ENCODE measurements at regions not wholly inside any gene's neighbourhood (a gene's known extent, or its start where the extent isn't known, plus 50 kb on each side); places are given as distances from the start of the nearest gene placed in this dataset.

DNA sequence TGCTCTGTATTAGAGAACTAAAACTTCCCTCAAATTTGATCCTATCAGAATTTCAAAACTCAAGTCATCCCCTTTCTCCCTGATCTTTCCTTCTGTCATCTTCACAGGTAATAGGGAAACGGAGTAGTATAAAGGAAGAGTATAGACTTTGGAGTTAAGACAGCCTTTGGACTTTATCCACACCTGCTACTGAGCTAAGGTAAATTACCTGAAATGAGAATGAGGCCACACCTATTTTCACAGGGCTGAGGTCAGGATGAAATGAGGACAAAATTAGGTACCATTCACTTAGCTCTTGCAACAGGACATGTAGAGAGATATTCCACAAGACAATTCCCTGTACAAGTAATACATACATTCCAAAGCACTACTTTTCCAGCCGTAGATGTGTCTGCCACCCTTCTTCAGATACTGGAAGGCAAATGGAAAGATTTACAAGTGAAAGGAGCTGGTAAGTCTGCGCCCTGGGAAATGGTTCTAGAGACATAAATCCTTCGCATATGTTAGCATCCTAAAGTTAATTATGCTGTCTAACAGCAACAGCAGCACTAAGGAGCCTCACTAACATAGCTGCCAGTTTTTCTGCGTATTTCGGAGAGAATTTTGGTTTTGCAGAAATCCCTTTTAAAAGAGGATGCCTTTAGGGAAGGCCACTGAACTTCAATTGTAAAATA is 461.8 kb downstream of the SHQ1 start:
- H3K4me3 ChIP-seq (ENCODE audit: low read depth, low read length): no peak overlapping the region
- TF ChIP-seq, protein P1, sequence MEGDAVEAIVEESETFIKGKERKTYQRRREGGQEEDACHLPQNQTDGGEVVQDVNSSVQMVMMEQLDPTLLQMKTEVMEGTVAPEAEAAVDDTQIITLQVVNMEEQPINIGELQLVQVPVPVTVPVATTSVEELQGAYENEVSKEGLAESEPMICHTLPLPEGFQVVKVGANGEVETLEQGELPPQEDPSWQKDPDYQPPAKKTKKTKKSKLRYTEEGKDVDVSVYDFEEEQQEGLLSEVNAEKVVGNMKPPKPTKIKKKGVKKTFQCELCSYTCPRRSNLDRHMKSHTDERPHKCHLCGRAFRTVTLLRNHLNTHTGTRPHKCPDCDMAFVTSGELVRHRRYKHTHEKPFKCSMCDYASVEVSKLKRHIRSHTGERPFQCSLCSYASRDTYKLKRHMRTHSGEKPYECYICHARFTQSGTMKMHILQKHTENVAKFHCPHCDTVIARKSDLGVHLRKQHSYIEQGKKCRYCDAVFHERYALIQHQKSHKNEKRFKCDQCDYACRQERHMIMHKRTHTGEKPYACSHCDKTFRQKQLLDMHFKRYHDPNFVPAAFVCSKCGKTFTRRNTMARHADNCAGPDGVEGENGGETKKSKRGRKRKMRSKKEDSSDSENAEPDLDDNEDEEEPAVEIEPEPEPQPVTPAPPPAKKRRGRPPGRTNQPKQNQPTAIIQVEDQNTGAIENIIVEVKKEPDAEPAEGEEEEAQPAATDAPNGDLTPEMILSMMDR (IDR thresholded peaks at IDR 0.05; ENCODE audit: borderline replicate concordance, insufficient read depth, low read depth, low read length): no peak

DNA sequence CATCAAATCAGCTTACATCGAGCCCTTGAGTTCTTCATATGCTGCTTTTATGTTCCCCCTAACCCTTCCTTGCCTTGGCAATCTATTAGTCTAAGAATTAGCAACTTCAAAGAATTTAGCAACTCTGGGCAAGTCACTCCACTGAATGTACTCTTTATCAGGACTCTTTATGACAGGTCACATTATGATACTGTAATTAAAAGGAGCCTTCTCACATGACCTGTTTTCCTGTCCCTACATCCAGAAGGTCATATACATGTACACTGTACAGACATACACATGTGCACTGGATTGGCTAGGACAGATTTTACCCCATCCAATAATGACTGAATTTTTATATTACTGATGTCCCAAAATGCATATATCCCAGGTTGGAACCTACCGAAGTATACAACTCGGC is 463.1 kb downstream of the SHQ1 start:
- TF ChIP-seq, protein P1 (IDR thresholded peaks at IDR 0.05; ENCODE audit: borderline replicate concordance, insufficient read depth, low read depth, low read length): no peak
- H3K4me3 ChIP-seq (ENCODE audit: low read depth, low read length): no peak overlapping the region

DNA sequence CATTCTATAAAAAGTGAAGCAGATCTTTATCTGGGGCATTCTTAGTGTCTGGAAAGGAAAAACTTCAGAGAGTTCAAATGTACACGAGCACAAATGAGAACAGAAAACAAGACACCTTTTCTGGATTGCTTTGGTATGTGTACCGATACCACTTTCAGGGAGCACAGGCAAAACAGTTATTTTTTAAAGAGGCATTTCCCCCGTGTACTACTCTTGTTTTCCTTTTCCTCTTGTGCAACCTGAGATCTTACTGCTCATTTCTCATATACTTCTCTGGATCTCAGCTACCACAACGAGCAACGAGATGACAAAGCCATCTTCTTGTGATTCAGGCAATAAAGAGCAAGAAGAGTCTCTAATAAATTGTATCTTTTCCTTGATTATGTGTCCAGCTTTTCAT is 463.6 kb downstream of the SHQ1 start:
- TF ChIP-seq, protein P1 (IDR thresholded peaks at IDR 0.05; ENCODE audit: borderline replicate concordance, insufficient read depth, low read depth, low read length): no peak
- H3K4me3 ChIP-seq (ENCODE audit: low read depth, low read length): no peak overlapping the region

DNA sequence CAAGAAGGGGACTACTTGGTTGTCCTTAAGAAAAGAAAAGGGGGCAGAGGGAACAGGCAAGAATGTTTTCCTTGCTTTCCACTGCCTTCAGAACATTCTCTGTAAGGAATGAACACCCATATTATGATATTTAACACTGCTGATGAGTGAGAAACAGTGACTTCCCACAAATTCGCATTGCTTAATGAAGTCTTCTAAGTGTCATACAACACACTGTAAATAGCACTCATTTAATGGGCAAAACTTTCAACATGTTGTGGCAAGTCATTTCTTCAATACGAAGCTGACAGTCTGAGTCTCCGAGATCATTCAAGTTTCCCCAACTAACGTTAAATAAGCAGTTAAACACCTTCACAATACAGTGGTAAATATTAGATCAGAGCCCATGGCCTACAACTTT is 464.4 kb downstream of the SHQ1 start:
- TF ChIP-seq, protein P1 (IDR thresholded peaks at IDR 0.05; ENCODE audit: borderline replicate concordance, insufficient read depth, low read depth, low read length): no peak
- no peak overlapping the region for H3K4me3 ChIP-seq (ENCODE audit: low read depth, low read length)

DNA sequence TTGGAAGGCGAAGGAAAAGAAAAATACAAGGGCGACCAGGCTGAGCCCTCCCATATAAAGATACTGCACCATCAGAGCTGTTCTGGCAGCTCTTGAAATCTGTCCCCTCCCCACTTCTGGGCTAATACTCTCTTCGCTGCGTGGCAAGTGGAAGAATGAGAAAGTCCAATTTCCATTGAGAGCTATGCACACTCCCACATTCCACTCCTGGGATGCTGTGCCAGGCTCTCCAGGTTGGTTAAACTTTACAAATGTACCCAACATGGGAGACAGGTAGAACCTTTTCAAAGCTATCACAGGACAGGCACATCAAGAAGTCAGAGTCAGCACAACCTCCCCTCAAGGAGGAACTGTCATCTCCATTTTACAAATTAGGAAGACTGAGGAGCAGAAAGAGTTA is 465.0 kb downstream of the SHQ1 start:
- TF ChIP-seq, protein P1 (IDR thresholded peaks at IDR 0.05; ENCODE audit: borderline replicate concordance, insufficient read depth, low read depth, low read length): no peak
- H3K4me3 ChIP-seq (ENCODE audit: low read depth, low read length): no peak overlapping the region

DNA sequence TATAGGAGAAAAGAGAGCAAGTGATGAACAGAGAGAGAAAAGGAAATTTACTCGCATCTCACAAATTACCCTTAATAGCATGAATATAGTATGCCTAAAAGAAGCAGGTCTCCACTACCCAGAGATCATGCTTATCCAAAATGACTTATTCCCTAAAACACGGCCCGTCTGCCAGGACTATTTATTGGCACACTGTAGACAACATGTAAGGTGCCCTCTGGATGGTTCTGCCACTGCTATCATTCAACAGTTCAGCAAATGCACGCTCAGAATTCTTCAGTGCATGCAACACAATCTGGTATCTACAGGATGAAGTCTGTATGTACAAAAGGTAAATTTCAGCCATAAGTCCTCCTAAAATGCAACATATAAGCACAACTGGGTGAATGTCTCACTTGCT is 465.8 kb downstream of the SHQ1 start:
- H3K4me3 ChIP-seq (ENCODE audit: low read depth, low read length): no peak overlapping the region
- TF ChIP-seq, protein P1 (IDR thresholded peaks at IDR 0.05; ENCODE audit: borderline replicate concordance, insufficient read depth, low read depth, low read length): no peak

DNA sequence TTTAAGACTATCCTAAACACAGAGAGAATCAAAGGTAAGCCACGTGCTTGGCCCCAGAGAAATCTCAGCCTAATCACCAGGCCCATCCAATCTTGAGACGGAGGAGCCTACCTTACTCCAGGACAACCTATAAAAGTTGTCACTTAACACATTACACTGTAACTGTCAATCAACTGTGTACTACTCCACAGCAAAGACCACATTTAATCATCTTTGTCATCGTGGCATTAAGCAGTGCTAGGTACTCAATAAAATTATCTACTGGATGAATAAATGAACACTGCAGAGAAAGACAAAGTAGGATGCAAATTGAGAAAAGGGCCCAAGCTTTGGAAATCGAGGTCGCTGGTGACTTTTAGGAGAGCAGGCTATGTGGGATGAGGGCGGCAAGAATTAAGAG is 466.7 kb downstream of the SHQ1 start:
- TF ChIP-seq, protein P1 (IDR thresholded peaks at IDR 0.05; ENCODE audit: borderline replicate concordance, insufficient read depth, low read depth, low read length): no peak
- no peak overlapping the region for H3K4me3 ChIP-seq (ENCODE audit: low read depth, low read length)

Measured in GM12875 (cell line).